Endothelial cell of umbilical vein (primary cell): ENCODE measurements at regions not wholly inside any gene's neighbourhood (a gene's known extent, or its start where the extent isn't known, plus 50 kb on each side); places are given as distances from the start of the nearest gene placed in this dataset.

Experiments
- BruUV-seq: library from RNA; stranded (reverse); fragments of 400-500 nt; replicated peaks from 2 replicates; lab custom pipeline; 2021; lab: Mats Ljungman, UMichigan
- CTCF ChIA-PET: fragments of 300-600, 350-600 bp; sonication (Branson Sonifier 250); formaldehyde crosslinking; loops from one replicate; lab custom pipeline; 2021; ENCODE audit warnings: antibody characterized with exemption, inconsistent platforms; lab: Charles Lee
- POLR2A ChIA-PET: fragments of 300-600, 350-600 bp; sonication (Branson Sonifier 250); formaldehyde crosslinking; loops from one replicate; lab custom pipeline; 2021; ENCODE audit warnings: antibody characterized with exemption, inconsistent platforms; lab: Charles Lee
- DNase-seq: peaks from one replicate; pipeline ENCODE4 v3.0.0-alpha.2; 2011; ENCODE audit warnings: low read depth, low spot score
- FAIRE-seq: peaks from 2 replicates; lab custom pipeline; 2011; peaks lifted over from hg19 to GRCh38; lab: Jason Lieb, UNC
- H2AFZ ChIP-seq: 2 replicates; pipeline ENCODE4 v1.6.0; 2012; ENCODE audit warnings: low read depth, low read length, control low read depth, inconsistent platforms
- H3K27ac ChIP-seq: 2 replicates; pipeline ENCODE4 v1.5.1; 2011; ENCODE audit warnings: low read depth, mild to moderate bottlenecking, control low read depth, low read length, moderate library complexity; ENCODE audit not compliant: insufficient read depth
- H3K27me3 ChIP-seq, 2 experiments: 2 replicates each; pipeline versions ENCODE4 v1.6.0 to v1.6.1; 2011; ENCODE audit warnings: low read length in 2 of 2, mixed read lengths in 1 of 2; ENCODE audit not compliant: control insufficient read depth in 2 of 2, insufficient read depth in 2 of 2
- H3K36me3 ChIP-seq, 2 experiments: 2 replicates in 1 of 2; 3 replicates in 1 of 2; pipeline ENCODE4 v1.5.1; 2011; ENCODE audit warnings: low read length in 2 of 2, mild to moderate bottlenecking in 1 of 2, moderate library complexity in 1 of 2; ENCODE audit not compliant: control insufficient read depth in 2 of 2, insufficient read depth in 2 of 2; ENCODE audit errors: extremely low read depth in 1 of 2
- H3K4me1 ChIP-seq: 3 replicates; pipeline ENCODE4 v1.5.1; 2011; ENCODE audit warnings: mild to moderate bottlenecking, low read length; ENCODE audit not compliant: control insufficient read depth, insufficient read depth; ENCODE audit errors: extremely low read depth
- H3K4me2 ChIP-seq: 2 replicates; pipeline ENCODE4 v1.6.1; 2011; ENCODE audit warnings: low read length, control low read depth, mixed read lengths; ENCODE audit not compliant: insufficient read depth
- H3K4me3 ChIP-seq, 3 experiments: fragments of 200-600 bp in 1 of 3; sonication (generic), shearing (Covaris generic) in 1 of 3; replicated peaks in 1 of 3; 2 replicates each; pipeline ENCODE4 v1.5.1; 2011 to 2016; ENCODE audit warnings: control low read depth in 3 of 3, low read length in 3 of 3, mild to moderate bottlenecking in 2 of 3, inconsistent platforms in 1 of 3, low read depth in 1 of 3, moderate library complexity in 1 of 3; ENCODE audit not compliant: insufficient read depth in 1 of 3
- H3K79me2 ChIP-seq: 2 replicates; pipeline ENCODE4 v1.6.0; 2012; ENCODE audit warnings: low read length, inconsistent platforms; ENCODE audit not compliant: control insufficient read depth, insufficient read depth
- H3K9ac ChIP-seq: replicated peaks from 2 replicates; pipeline ENCODE3; 2011; ENCODE audit warnings: low read length, control low read depth; ENCODE audit not compliant: insufficient read depth; ENCODE audit errors: extremely low read depth
- H3K9me1 ChIP-seq: replicated peaks from 3 replicates; pipeline ENCODE4 v1.6.0; 2011; ENCODE audit warnings: mild to moderate bottlenecking, low read length; ENCODE audit not compliant: control insufficient read depth, insufficient read depth; ENCODE audit errors: extremely low read depth
- H3K9me3 ChIP-seq: replicated peaks from 2 replicates; pipeline ENCODE4 v1.5.1; 2012; ENCODE audit warnings: low read length, inconsistent platforms; ENCODE audit not compliant: control insufficient read depth, insufficient read depth
- H4K20me1 ChIP-seq: replicated peaks from 2 replicates; pipeline ENCODE3; 2011; ENCODE audit warnings: mild to moderate bottlenecking, low read length; ENCODE audit not compliant: control insufficient read depth, insufficient read depth; ENCODE audit errors: extremely low read depth
- CTCF ChIP-seq, 2 donors: IDR thresholded peaks; 1 replicate in 1 of 2; 2 replicates in 1 of 2; pipeline ENCODE4 v1.5.1; 2011; ENCODE audit warnings: low read length in 2 of 2, mild to moderate bottlenecking in 2 of 2, moderate library complexity in 2 of 2, control low read depth in 1 of 2, inconsistent platforms in 1 of 2, low read depth in 1 of 2; ENCODE audit not compliant: insufficient read depth in 1 of 2; ENCODE audit errors: extremely low read depth in 1 of 2
- EZH2 ChIP-seq: IDR thresholded peaks from 2 replicates; pipeline ENCODE4 v1.6.1; 2012; ENCODE audit warnings: borderline replicate concordance, low read depth, mild to moderate bottlenecking, moderate library complexity, low read length, inconsistent platforms; ENCODE audit not compliant: severe bottlenecking
- FOS ChIP-seq: IDR thresholded peaks from 2 replicates; pipeline ENCODE4 v1.6.1; 2011; ENCODE audit warnings: mild to moderate bottlenecking, low read length, moderate library complexity, borderline replicate concordance; ENCODE audit not compliant: insufficient read depth
- GATA2 ChIP-seq: IDR thresholded peaks from 2 replicates; pipeline ENCODE4 v1.7.0; 2011; ENCODE audit warnings: low read depth, mild to moderate bottlenecking, moderate library complexity, mixed read lengths, low read length; ENCODE audit not compliant: insufficient read length, insufficient read depth
- JUN ChIP-seq: IDR thresholded peaks from 2 replicates; pipeline ENCODE4 v1.6.1; 2011; ENCODE audit warnings: borderline replicate concordance, low read depth; ENCODE audit not compliant: insufficient read length, insufficient read depth
- MAX ChIP-seq: IDR thresholded peaks from 2 replicates; pipeline ENCODE4 v1.6.1; 2011; ENCODE audit not compliant: insufficient read depth, insufficient read length
- MYC ChIP-seq: IDR thresholded peaks from one replicate; pipeline ENCODE4 v1.6.1; 2011; ENCODE audit warnings: mild to moderate bottlenecking, low read depth, low read length
- POLR2A ChIP-seq: IDR thresholded peaks from 2 replicates; pipeline ENCODE4 v1.6.1; 2012; ENCODE audit warnings: low read depth, mild to moderate bottlenecking, control low read depth, low read length
- POLR2AphosphoS5 ChIP-seq: IDR thresholded peaks from 2 replicates; pipeline ENCODE4 v1.6.1; 2012; ENCODE audit warnings: low read depth, mild to moderate bottlenecking, control low read depth, low read length, moderate library complexity; ENCODE audit not compliant: insufficient read depth
- dilution Hi-C: fragments of 300-500 bp; cut with MboI; formaldehyde crosslinking; loops from one replicate; pipeline ENCODE4 v1.15.0; 2019; ENCODE audit warnings: low sequenced_read_pairs; ENCODE audit not compliant: extremely low pct_ligation_motif_present
- intact Hi-C: fragments of 100-400 bp; cut with micrococcal nuclease; formaldehyde crosslinking; loops from one replicate; pipeline ENCODE4 v1.10.0; 2022

- H3K9me1 ChIP-seq: no peaks in the 10 kb centered on the region
- dilution Hi-C loops (no loop called here), intact Hi-C loops (no loop called here)
- DNase-seq: no peak
- no peak overlapping the region for H3K9ac ChIP-seq
- CTCF ChIA-PET: no interaction called here
- TF ChIP-seq POLR2AphosphoS5 (no peak), JUN (no peak), EZH2 (no peak), POLR2A (no peak), CTCF (IDR thresholded peaks at IDR 0.05; ENCODE audit: extremely low read depth in 1 of 2, insufficient read depth in 1 of 2, low read depth in 1 of 2, low read length in 2 of 2) (no peak), MYC (no peak), MAX (no peak), GATA2 (no peak), FOS (no peak)
- no peak overlapping the region for H3K4me3 ChIP-seq
- POLR2A ChIA-PET: no interaction called here
- no peaks in the 10 kb centered on the region for H4K20me1 ChIP-seq
- no peak for FAIRE-seq
- H3K4me2 ChIP-seq: no peak overlapping the region
- H3K27me3 ChIP-seq: no peaks in the 10 kb centered on the region
- H3K27ac ChIP-seq: no peak overlapping the region
- peaks cover 7% of the 10 kb centered on the region for H3K9me3 ChIP-seq
- H2AFZ ChIP-seq: no peak overlapping the region
- no peaks in the 10 kb centered on the region for H3K79me2 ChIP-seq
- H3K4me1 ChIP-seq: no peaks in the 10 kb centered on the region
- no peaks in the 10 kb centered on the region for H3K36me3 ChIP-seq
- BruUV-seq: no TSS peak
Observed at GRCh38 chr10:108868881-108869280, 1054.4 kb downstream of the XPNPEP1 start.
